Neural cell (in vitro differentiated cells): ENCODE measurements at regions not wholly inside any gene's neighbourhood (a gene's known extent, or its start where the extent isn't known, plus 50 kb on each side); places are given as distances from the start of the nearest gene placed in this dataset.

ENCODE experiments used
- H2AFZ ChIP-seq: fragments of 200-600, 300-800 bp; sonication (generic), shearing (Covaris generic); 2 replicates; pipeline ENCODE4 v1.6.0; 2014; ENCODE audit warnings: low read depth, mild to moderate bottlenecking, antibody characterized with exemption, low read length, moderate library complexity
- H3F3A ChIP-seq: fragments of 200-600 bp; shearing (Covaris generic); 2 replicates; pipeline ENCODE4 v1.6.1; 2016; ENCODE audit warnings: mild to moderate bottlenecking, moderate library complexity, mixed read lengths, antibody characterized with exemption, low read length; ENCODE audit not compliant: insufficient read depth, poor library complexity, severe bottlenecking
- H3K27ac ChIP-seq: fragments of 200-600, 300-800 bp; sonication (generic), shearing (Covaris generic); 2 replicates; pipeline ENCODE4 v1.5.1; 2014; ENCODE audit warnings: mild to moderate bottlenecking, low read length, moderate library complexity
- H3K27me3 ChIP-seq: fragments of 300-800, 200-600 bp; sonication (generic), shearing (Covaris generic); 2 replicates; pipeline ENCODE4 v1.6.0; 2014; ENCODE audit warnings: mild to moderate bottlenecking, low read depth, low read length, moderate library complexity; ENCODE audit not compliant: insufficient read depth
- H3K36me3 ChIP-seq: fragments of 300-800, 200-600 bp; sonication (generic), shearing (Covaris generic); 2 replicates; pipeline ENCODE4 v1.5.1; 2014; ENCODE audit warnings: mild to moderate bottlenecking, antibody characterized with exemption, low read length, moderate library complexity; ENCODE audit not compliant: insufficient read depth
- H3K4me2 ChIP-seq: fragments of 300-800, 200-600 bp; sonication (generic), shearing (Covaris generic); 2 replicates; pipeline ENCODE4 v1.6.0; 2014; ENCODE audit warnings: mild to moderate bottlenecking, low read length
- H3K4me3 ChIP-seq: fragments of 300-800, 200-600 bp; sonication (generic), shearing (Covaris generic); 2 replicates; pipeline ENCODE4 v1.5.1; 2014; ENCODE audit warnings: mild to moderate bottlenecking, low read length, moderate library complexity
- H3K79me2 ChIP-seq: fragments of 200-600 bp; shearing (Covaris generic); replicated peaks from 2 replicates; pipeline ENCODE4 v1.6.0; 2014; ENCODE audit warnings: mild to moderate bottlenecking, low read length, moderate library complexity; ENCODE audit not compliant: insufficient read depth
- H3K9ac ChIP-seq: fragments of 300-800, 200-600 bp; sonication (generic), shearing (Covaris generic); 2 replicates; pipeline ENCODE4 v1.6.1; 2016; ENCODE audit warnings: mild to moderate bottlenecking, low read length, mixed read lengths
- H3K9me2 ChIP-seq: fragments of 200-600 bp; shearing (Covaris generic); 2 replicates; pipeline ENCODE4 v1.6.1; 2016; ENCODE audit warnings: mild to moderate bottlenecking, low read length, mixed read lengths; ENCODE audit not compliant: insufficient read depth
- H3K9me3 ChIP-seq: fragments of 200-600, 300-800 bp; sonication (generic), shearing (Covaris generic); 2 replicates; pipeline ENCODE4 v1.6.1; 2016; ENCODE audit warnings: mild to moderate bottlenecking, mixed run types, low read length, moderate library complexity, mixed read lengths
- H4K20me1 ChIP-seq: fragments of 200-600 bp; shearing (Covaris generic); 2 replicates; pipeline ENCODE4 v1.6.1; 2016; ENCODE audit warnings: mild to moderate bottlenecking, mixed run types; ENCODE audit not compliant: insufficient read depth
- CTCF ChIP-seq: fragments of 450-650 bp; IDR thresholded peaks from 2 replicates; pipeline ENCODE4 v1.5.1; 2014; ENCODE audit warnings: antibody characterized with exemption, mild to moderate bottlenecking, moderate library complexity; ENCODE audit not compliant: poor library complexity, severe bottlenecking
- EP300 ChIP-seq: fragments of 450-650 bp; conservative IDR thresholded peaks from 2 replicates; pipeline ENCODE4 v1.6.1; 2014; ENCODE audit warnings: antibody characterized with exemption, mild to moderate bottlenecking, moderate library complexity; ENCODE audit not compliant: poor library complexity, severe bottlenecking
- EZH2 ChIP-seq: fragments of 200-600, 300-800 bp; shearing (Covaris generic), sonication (generic); IDR thresholded peaks from 2 replicates; pipeline ENCODE4 v1.6.1; 2014; ENCODE audit warnings: antibody characterized with exemption, low read length, borderline replicate concordance, mild to moderate bottlenecking; ENCODE audit not compliant: insufficient read depth, poor library complexity, severe bottlenecking
- MXI1 ChIP-seq: fragments of 450-650 bp; conservative IDR thresholded peaks from 2 replicates; pipeline ENCODE4 v1.6.1; 2014; ENCODE audit warnings: antibody characterized with exemption, mild to moderate bottlenecking; ENCODE audit not compliant: poor library complexity, severe bottlenecking
- POLR2AphosphoS5 ChIP-seq: IDR thresholded peaks from 2 replicates; pipeline ENCODE4 v1.6.1; 2012
- RAD21 ChIP-seq: fragments of 450-650 bp; conservative IDR thresholded peaks from 2 replicates; pipeline ENCODE4 v1.6.1; 2014; ENCODE audit warnings: antibody characterized with exemption, mild to moderate bottlenecking, moderate library complexity
- REST ChIP-seq: IDR thresholded peaks from 2 replicates; pipeline ENCODE4 v1.6.1; 2012; ENCODE audit warnings: borderline replicate concordance
- SMC3 ChIP-seq: fragments of 450-650 bp; conservative IDR thresholded peaks from 2 replicates; pipeline ENCODE4 v1.6.1; 2014; ENCODE audit warnings: antibody characterized with exemption, mild to moderate bottlenecking, moderate library complexity; ENCODE audit not compliant: poor library complexity
- TAF1 ChIP-seq: IDR thresholded peaks from 2 replicates; pipeline ENCODE4 v1.6.1; 2012; ENCODE audit warnings: low read depth

GRCh38 chr1:218994615-218995014 is 179.1 kb upstream of the LYPLAL1 start:
- H3K4me3 ChIP-seq = no peak overlapping the region
- no peak overlapping the region for H2AFZ ChIP-seq
- no peak overlapping the region for H3K9ac ChIP-seq
- no peaks in the 10 kb centered on the region for H3K9me3 ChIP-seq
- no peaks in the 10 kb centered on the region for H3F3A ChIP-seq
- H3K27ac ChIP-seq = no peak overlapping the region
- H3K27me3 ChIP-seq = no peaks in the 10 kb centered on the region
- H3K79me2 ChIP-seq = no peaks in the 10 kb centered on the region
- no peak for TF ChIP-seq EZH2
- TF ChIP-seq RAD21 = no peak
- TF ChIP-seq MXI1 = no peak
- TF ChIP-seq REST = no peak
- no peak for TF ChIP-seq EP300
- no peak for TF ChIP-seq SMC3
- TF ChIP-seq CTCF = no peak
- TF ChIP-seq POLR2AphosphoS5 = no peak
- TF ChIP-seq TAF1 = no peak
- no peak overlapping the region for H3K4me2 ChIP-seq
- H3K9me2 ChIP-seq = no peaks in the 10 kb centered on the region
- H3K36me3 ChIP-seq = no peaks in the 10 kb centered on the region
- H4K20me1 ChIP-seq = no peaks in the 10 kb centered on the region

- no peaks in the 10 kb centered on the region for H3K9me3 ChIP-seq
- H4K20me1 ChIP-seq = no peaks in the 10 kb centered on the region
- no peaks in the 10 kb centered on the region for H3K9me2 ChIP-seq
- no peak overlapping the region for H3K4me3 ChIP-seq
- no peak overlapping the region for H3K27ac ChIP-seq
- no peaks in the 10 kb centered on the region for H3K36me3 ChIP-seq
- no peak overlapping the region for H3K9ac ChIP-seq
- no peaks in the 10 kb centered on the region for H3F3A ChIP-seq
- no peak overlapping the region for H3K4me2 ChIP-seq
- H3K27me3 ChIP-seq = no peaks in the 10 kb centered on the region
- TF ChIP-seq EZH2 = no peak
- TF ChIP-seq SMC3 = no peak
- no peak for TF ChIP-seq EP300
- TF ChIP-seq TAF1 = no peak
- no peak for TF ChIP-seq REST
- no peak for TF ChIP-seq POLR2AphosphoS5
- TF ChIP-seq MXI1 = no peak
- no peak for TF ChIP-seq RAD21
- TF ChIP-seq CTCF = no peak
- no peak overlapping the region for H2AFZ ChIP-seq
- no peaks in the 10 kb centered on the region for H3K79me2 ChIP-seq
Observed at GRCh38 chr1:218995091-218995665, 178.5 kb upstream of the LYPLAL1 start.
